ENCODE measurements at regions not wholly inside any gene's neighbourhood (a gene's known extent, or its start where the extent isn't known, plus 50 kb on each side); places are given as distances from the start of the nearest gene placed in this dataset.
"Not testable (repeated sequence)": the region's sequence is repeated elsewhere in the genome, so short reads cannot be mapped to it uniquely, and the experiment has no call there.

- no peaks in the 10 kb centered on the region for H3K4me1 ChIP-seq
- H3K36me3 ChIP-seq, result no peaks in the 10 kb centered on the region
- no peaks in the 10 kb centered on the region for H3K9me3 ChIP-seq
- no peaks in the 10 kb centered on the region for H3K27me3 ChIP-seq
- DNase-seq (no peak), ATAC-seq (no peak)
- H3K27ac ChIP-seq, result no peak overlapping the region
- intact Hi-C loops (cut with DNase I), result no loop called here
- H3K4me3 ChIP-seq, result no peak overlapping the region
- TF ChIP-seq CTCF (IDR thresholded peaks at IDR 0.05), result no peak
These were observed 136.6 kb upstream of the SVIL start for GRCh38 chr10:29771376-29771775.

GRCh38 chr10:29769277-29769676 is 134.5 kb upstream of the SVIL start:
- H3K4me1 ChIP-seq; H3K4me3 ChIP-seq; H3K27ac ChIP-seq; intact Hi-C loops (cut with DNase I); DNase-seq; ATAC-seq; H3K36me3 ChIP-seq; H3K9me3 ChIP-seq; H3K27me3 ChIP-seq: not testable (repeated sequence)

- DNase-seq (no peak), ATAC-seq (no peak)
- H3K27me3 ChIP-seq, result no peaks in the 10 kb centered on the region
- H3K9me3 ChIP-seq, result no peaks in the 10 kb centered on the region
- intact Hi-C loops (cut with DNase I), result no loop called here
- H3K4me3 ChIP-seq, result no peak overlapping the region
- peaks cover 0 to 4% of the 10 kb centered on the region in 2 donors for H3K4me1 ChIP-seq
- no peak for TF ChIP-seq CTCF (IDR thresholded peaks at IDR 0.05)
- H3K27ac ChIP-seq, result no peak overlapping the region
- no peaks in the 10 kb centered on the region for H3K36me3 ChIP-seq
These were observed 133.2 kb upstream of the SVIL start for GRCh38 chr10:29767968-29768367.

- Histone ChIP-seq H3K4me3 (no peak overlapping the region), H3K36me3 (no peaks in the 10 kb centered on the region), H3K9me3 (no peaks in the 10 kb centered on the region), H3K27me3 (no peaks in the 10 kb centered on the region), H3K4me1 (peaks cover 0 to 6% of the 10 kb centered on the region in 2 donors), H3K27ac (no peak overlapping the region)
- no peak for TF ChIP-seq CTCF (IDR thresholded peaks at IDR 0.05)
- intact Hi-C loops (cut with DNase I), result no loop called here
- no peak for ATAC-seq
- DNase-seq, result no peak
These were observed 132.0 kb upstream of the SVIL start for GRCh38 chr10:29766753-29767152.

- no peaks in the 10 kb centered on the region for H3K36me3 ChIP-seq
- no peaks in the 10 kb centered on the region for H3K9me3 ChIP-seq
- H3K4me1 ChIP-seq, result peaks cover 0 to 6% of the 10 kb centered on the region in 2 donors
- H3K27ac ChIP-seq, result no peak overlapping the region
- no peaks in the 10 kb centered on the region for H3K27me3 ChIP-seq
- ATAC-seq (no peak), DNase-seq (no peak)
- H3K4me3 ChIP-seq, result no peak overlapping the region
- no peak for TF ChIP-seq CTCF (IDR thresholded peaks at IDR 0.05)
- intact Hi-C loops (cut with DNase I), result no loop called here
These were observed 130.6 kb upstream of the SVIL start for GRCh38 chr10:29765330-29765729.

GRCh38 chr10:29763396-29763795 is 128.6 kb upstream of the SVIL start:
- no peak for TF ChIP-seq CTCF (IDR thresholded peaks at IDR 0.05)
- peaks cover 0 to 6% of the 10 kb centered on the region in 2 donors for H3K4me1 ChIP-seq
- ATAC-seq (peak; percentile 41), DNase-seq (no peak)
- no peak overlapping the region for H3K4me3 ChIP-seq
- no peaks in the 10 kb centered on the region for H3K9me3 ChIP-seq
- no peaks in the 10 kb centered on the region for H3K36me3 ChIP-seq
- H3K27me3 ChIP-seq, result no peaks in the 10 kb centered on the region
- intact Hi-C loops (cut with DNase I), result no loop called here
- no peak overlapping the region for H3K27ac ChIP-seq
